PC-9 (cell line): ENCODE measurements at regions not wholly inside any gene's neighbourhood (a gene's known extent, or its start where the extent isn't known, plus 50 kb on each side); places are given as distances from the start of the nearest gene placed in this dataset.

Source experiments
- BruUV-seq: library from RNA; stranded (reverse); fragments of 400-500 nt; replicated peaks from 2 replicates; lab custom pipeline; 2021; lab: Mats Ljungman, UMichigan
- CTCF ChIA-PET: fragments of 300-600 bp; sonication (Branson Sonifier 250); formaldehyde crosslinking; loops from one replicate; lab custom pipeline; 2022; ENCODE audit warnings: antibody characterized with exemption; lab: Charles Lee
- POLR2A ChIA-PET: fragments of 300-600 bp; sonication (Branson Sonifier 250); formaldehyde crosslinking; loops from one replicate; lab custom pipeline; 2022; ENCODE audit warnings: antibody characterized with exemption; ENCODE audit not compliant: unreplicated experiment; lab: Charles Lee
- DNase-seq, 2 experiments: peaks; one replicate each; pipeline versions ENCODE4 v3.0.0 to v3.0.0-alpha.2; 2015 to 2022; ENCODE audit warnings: mixed read lengths in 1 of 2
- H2AFZ ChIP-seq: fragments of 200-600 bp; sonication (generic); 2 replicates; pipeline ENCODE4 v1.8.1; 2017; ENCODE audit warnings: antibody characterized with exemption
- H3F3A ChIP-seq: fragments of 200-600 bp; sonication (generic); 2 replicates; pipeline ENCODE4 v1.8.1; 2017; ENCODE audit warnings: antibody characterized with exemption, mild to moderate bottlenecking, low read depth; ENCODE audit not compliant: insufficient read depth
- H3K27ac ChIP-seq: fragments of 200-600 bp; sonication (generic); 2 replicates; pipeline ENCODE4 v1.6.1; 2016; ENCODE audit warnings: mixed run types
- H3K27me3 ChIP-seq: fragments of 200-600 bp; sonication (generic); 2 replicates; pipeline ENCODE4 v1.6.1; 2016; ENCODE audit warnings: low read depth, mixed run types; ENCODE audit not compliant: insufficient read depth
- H3K36me3 ChIP-seq: fragments of 200-600 bp; sonication (generic); 2 replicates; pipeline ENCODE4 v1.6.1; 2016; ENCODE audit warnings: low read depth, mixed run types
- H3K4me1 ChIP-seq: fragments of 200-600 bp; sonication (generic); replicated peaks from 2 replicates; pipeline ENCODE4 v1.6.1; 2016; ENCODE audit warnings: mixed run types; ENCODE audit not compliant: insufficient read depth
- H3K4me2 ChIP-seq: fragments of 200-600 bp; sonication (generic); 2 replicates; pipeline ENCODE4 v1.6.1; 2017; ENCODE audit warnings: mixed run types
- H3K4me3 ChIP-seq: fragments of 200-600 bp; sonication (generic); 2 replicates; pipeline ENCODE4 v1.6.1; 2016; ENCODE audit warnings: mixed run types
- H3K79me2 ChIP-seq: fragments of 200-600 bp; sonication (generic); 2 replicates; pipeline ENCODE4 v1.6.1; 2017; ENCODE audit warnings: low read depth, mixed run types
- H3K9me2 ChIP-seq: fragments of 200-600 bp; sonication (generic); 2 replicates; pipeline ENCODE4 v1.8.1; 2017; ENCODE audit warnings: mild to moderate bottlenecking; ENCODE audit not compliant: insufficient read depth
- H3K9me3 ChIP-seq: fragments of 200-600 bp; sonication (generic); 2 replicates; pipeline ENCODE4 v1.8.1; 2016; ENCODE audit warnings: low read depth; ENCODE audit not compliant: insufficient read depth
- H4K20me1 ChIP-seq: fragments of 200-600 bp; sonication (generic); 2 replicates; pipeline ENCODE4 v1.8.1; 2017; ENCODE audit not compliant: insufficient read depth
- CTCF ChIP-seq: fragments of 200-600 bp; sonication (generic); conservative IDR thresholded peaks from 2 replicates; pipeline ENCODE4 v1.6.1; 2017; ENCODE audit warnings: mixed run types, antibody characterized with exemption, mild to moderate bottlenecking, moderate library complexity
- EZH2 ChIP-seq: fragments of 200-600 bp; sonication (generic); IDR thresholded peaks from 2 replicates; pipeline ENCODE4 v1.8.0; 2017; ENCODE audit warnings: antibody characterized with exemption, low read depth
- intact Hi-C: fragments of 100-400 bp; cut with micrococcal nuclease; formaldehyde crosslinking; loops from one replicate; pipeline ENCODE4 v1.10.0; 2022; ENCODE audit not compliant: unreplicated experiment

- Histone ChIP-seq H3K27ac (no peak overlapping the region), H3K27me3 (no peaks in the 10 kb centered on the region), H2AFZ (no peak overlapping the region), H3K9me2 (0 out of 2 replicates have a peak, but pooled peaks cover 3% of the 10 kb centered on the region), H3K4me1 (no peaks in the 10 kb centered on the region), H3K4me2 (no peak overlapping the region), H4K20me1 (no peaks in the 10 kb centered on the region), H3K9me3 (no peaks in the 10 kb centered on the region), H3F3A (no peaks in the 10 kb centered on the region), H3K4me3 (no peak overlapping the region), H3K79me2 (no peaks in the 10 kb centered on the region), H3K36me3 (no peaks in the 10 kb centered on the region)
- ChIA-PET POLR2A (interaction anchor here (0.6 kb wide), 1 partner anchor 78 kb away, joined by 5 read pairs; no protein-coding TSS in a partner anchor), CTCF (no interaction called here)
- BruUV-seq: no TSS peak
- intact Hi-C loops: no loop called here
- no peak for DNase-seq
- TF ChIP-seq EZH2 (no peak), CTCF (no peak)
Observed at GRCh38 chr3:88628901-88629300, 478.5 kb upstream of the EPHA3 start.

- no TSS peak for BruUV-seq
- CTCF ChIA-PET: no interaction called here
- Histone ChIP-seq H2AFZ (no peak overlapping the region), H3K27me3 (no peaks in the 10 kb centered on the region), H3K27ac (no peak overlapping the region), H3K36me3 (no peaks in the 10 kb centered on the region), H3K79me2 (no peaks in the 10 kb centered on the region), H3K4me1 (no peaks in the 10 kb centered on the region), H3K4me3 (no peak overlapping the region), H3F3A (no peaks in the 10 kb centered on the region), H4K20me1 (no peaks in the 10 kb centered on the region), H3K9me3 (no peaks in the 10 kb centered on the region), H3K4me2 (no peak overlapping the region), H3K9me2 (0 out of 2 replicates have a peak, but pooled peaks cover 3% of the 10 kb centered on the region)
- POLR2A ChIA-PET: no interaction called here
- TF ChIP-seq CTCF (no peak), EZH2 (no peak)
- intact Hi-C loops: no loop called here
- no peak for DNase-seq
Observed at GRCh38 chr3:88632226-88632625, 475.2 kb upstream of the EPHA3 start.

GRCh38 chr3:88640581-88640980, 466.8 kb upstream of the EPHA3 start:
- Histone ChIP-seq H3F3A (no peaks in the 10 kb centered on the region), H3K4me1 (no peaks in the 10 kb centered on the region), H3K79me2 (no peaks in the 10 kb centered on the region), H3K27ac (no peak overlapping the region), H3K9me3 (no peaks in the 10 kb centered on the region), H3K9me2 (no peaks in the 10 kb centered on the region), H3K4me3 (no peak overlapping the region), H3K4me2 (no peak overlapping the region), H3K27me3 (no peaks in the 10 kb centered on the region), H4K20me1 (no peaks in the 10 kb centered on the region), H2AFZ (no peak overlapping the region), H3K36me3 (no peaks in the 10 kb centered on the region)
- CTCF ChIA-PET: interaction anchor here (0.6 kb wide), 1 partner anchor 362 kb away, joined by 3 read pairs; no protein-coding TSS in a partner anchor
- BruUV-seq: no TSS peak
- TF ChIP-seq CTCF: no peak
- TF ChIP-seq EZH2: no peak
- DNase-seq: no peak
- POLR2A ChIA-PET: no interaction called here
- intact Hi-C loops: no loop called here
